Mammary epithelial cell (primary cell): ENCODE measurements at regions not wholly inside any gene's neighbourhood (a gene's known extent, or its start where the extent isn't known, plus 50 kb on each side); places are given as distances from the start of the nearest gene placed in this dataset.

ENCODE experiments used
- EZH2 ChIP-seq: IDR thresholded peaks from 2 replicates; pipeline ENCODE4 v1.6.1; 2012; ENCODE audit warnings: low read length, inconsistent platforms, borderline replicate concordance
- TF ChIP-seq, protein P1 (sequence below), 2 donors: IDR thresholded peaks in 1 of 2; conservative IDR thresholded peaks in 1 of 2; 2 replicates each; pipeline ENCODE4 v1.5.1; 2011 to 2012; ENCODE audit warnings: inconsistent platforms in 2 of 2, low read length in 2 of 2, mild to moderate bottlenecking in 2 of 2, control low read depth in 1 of 2, low read depth in 1 of 2; ENCODE audit not compliant: insufficient read depth in 1 of 2; ENCODE audit errors: extremely low read depth in 1 of 2

DNA sequence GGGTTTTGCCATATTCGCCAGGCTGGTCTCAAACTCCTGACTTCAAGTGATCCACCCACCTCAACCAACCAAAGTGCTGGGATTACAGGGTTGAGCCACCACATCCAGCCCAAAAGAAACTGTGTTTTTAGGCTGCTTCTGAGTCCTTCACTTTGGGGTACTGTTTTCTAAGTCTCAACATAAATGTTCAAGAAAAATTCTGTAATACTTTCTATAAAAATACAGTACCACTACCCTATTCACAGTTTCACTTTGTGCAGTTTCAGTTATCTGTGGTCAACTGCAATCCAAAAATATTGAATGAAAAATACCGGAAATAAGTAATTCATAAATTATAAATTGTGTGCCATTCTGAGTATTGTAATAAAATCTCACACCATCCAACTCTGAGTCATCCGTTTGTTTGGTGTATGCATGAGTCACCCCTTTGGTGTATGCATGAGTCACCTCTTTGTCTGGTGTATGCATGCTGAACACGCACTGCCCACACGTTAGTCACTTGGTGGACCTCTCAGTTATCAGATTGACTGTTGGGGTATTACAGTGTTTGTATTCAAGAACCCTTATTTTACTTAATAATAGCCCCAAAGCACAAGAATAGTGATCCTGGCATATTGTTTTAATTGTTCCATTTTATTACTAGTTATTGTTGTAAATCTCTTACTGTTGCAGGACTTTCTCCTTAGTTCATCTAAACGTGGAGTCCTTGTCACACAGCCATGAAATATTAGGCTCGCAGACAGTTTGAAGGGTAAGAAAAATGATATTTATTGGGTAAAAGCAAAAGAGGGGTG is 190.2 kb downstream of the FSCB start:
- TF ChIP-seq, protein P1, sequence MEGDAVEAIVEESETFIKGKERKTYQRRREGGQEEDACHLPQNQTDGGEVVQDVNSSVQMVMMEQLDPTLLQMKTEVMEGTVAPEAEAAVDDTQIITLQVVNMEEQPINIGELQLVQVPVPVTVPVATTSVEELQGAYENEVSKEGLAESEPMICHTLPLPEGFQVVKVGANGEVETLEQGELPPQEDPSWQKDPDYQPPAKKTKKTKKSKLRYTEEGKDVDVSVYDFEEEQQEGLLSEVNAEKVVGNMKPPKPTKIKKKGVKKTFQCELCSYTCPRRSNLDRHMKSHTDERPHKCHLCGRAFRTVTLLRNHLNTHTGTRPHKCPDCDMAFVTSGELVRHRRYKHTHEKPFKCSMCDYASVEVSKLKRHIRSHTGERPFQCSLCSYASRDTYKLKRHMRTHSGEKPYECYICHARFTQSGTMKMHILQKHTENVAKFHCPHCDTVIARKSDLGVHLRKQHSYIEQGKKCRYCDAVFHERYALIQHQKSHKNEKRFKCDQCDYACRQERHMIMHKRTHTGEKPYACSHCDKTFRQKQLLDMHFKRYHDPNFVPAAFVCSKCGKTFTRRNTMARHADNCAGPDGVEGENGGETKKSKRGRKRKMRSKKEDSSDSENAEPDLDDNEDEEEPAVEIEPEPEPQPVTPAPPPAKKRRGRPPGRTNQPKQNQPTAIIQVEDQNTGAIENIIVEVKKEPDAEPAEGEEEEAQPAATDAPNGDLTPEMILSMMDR (conservative IDR thresholded peaks at IDR 0.05 in 1 of 2, IDR thresholded peaks at IDR 0.05 in 1 of 2; ENCODE audit: extremely low read depth in 1 of 2, insufficient read depth in 1 of 2, low read depth in 1 of 2, low read length in 2 of 2), result no peak
- no peak for TF ChIP-seq EZH2
